ENCODE measurements at regions not wholly inside any gene's neighbourhood (a gene's known extent, or its start where the extent isn't known, plus 50 kb on each side); places are given as distances from the start of the nearest gene placed in this dataset.

DNA sequence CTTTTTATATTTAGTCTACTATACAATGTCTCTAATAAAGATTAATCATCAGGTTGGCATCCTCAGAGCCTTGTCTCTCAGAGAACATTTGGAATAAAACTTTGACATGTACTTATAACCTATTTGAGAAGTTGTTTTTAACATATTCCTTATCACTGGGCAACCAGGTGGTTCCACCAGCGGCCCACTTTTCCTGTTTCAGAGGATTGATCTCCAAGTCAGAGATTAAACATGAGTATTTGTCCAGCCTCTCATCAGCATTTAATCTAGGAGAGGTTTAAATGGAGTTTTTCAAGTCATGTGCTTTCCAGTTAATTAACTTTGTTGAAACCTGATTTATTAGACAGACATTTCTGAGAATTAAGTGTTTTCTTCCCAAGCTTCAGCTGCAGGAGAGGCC is 345.5 kb downstream of the GRXCR1 start:
- TF ChIP-seq YY1 (IDR thresholded peaks at IDR 0.05; ENCODE audit: insufficient read depth, insufficient read length): no peak
- TF ChIP-seq ZNF274 (IDR thresholded peaks at IDR 0.05; ENCODE audit: low read depth, low read length): no peak
